Loucy (cell line): ENCODE measurements at regions not wholly inside any gene's neighbourhood (a gene's known extent, or its start where the extent isn't known, plus 50 kb on each side); places are given as distances from the start of the nearest gene placed in this dataset.

Experiments used
- H2AFZ ChIP-seq: fragments of 200-600 bp; sonication (generic); 2 replicates; pipeline ENCODE4 v1.6.0; 2016; ENCODE audit warnings: antibody characterized with exemption, mild to moderate bottlenecking, low read length, moderate library complexity
- H3F3A ChIP-seq: fragments of 200-600 bp; 2 replicates; pipeline ENCODE4 v1.6.0; 2016; ENCODE audit warnings: antibody characterized with exemption, low read depth, mild to moderate bottlenecking
- H3K27me3 ChIP-seq: fragments of 200-600 bp; sonication (generic); 2 replicates; pipeline ENCODE4 v1.6.1; 2014; ENCODE audit warnings: low read length, mild to moderate bottlenecking; ENCODE audit not compliant: insufficient read depth, poor library complexity, severe bottlenecking
- H3K36me3 ChIP-seq: fragments of 200-600 bp; sonication (generic); 2 replicates; pipeline ENCODE4 v1.6.1; 2016; ENCODE audit warnings: low read length; ENCODE audit not compliant: insufficient read depth
- H3K4me1 ChIP-seq: fragments of 200-600 bp; sonication (generic); 2 replicates; pipeline ENCODE4 v1.5.1; 2014; ENCODE audit warnings: low read length, mild to moderate bottlenecking; ENCODE audit not compliant: insufficient read depth, poor library complexity, severe bottlenecking
- H3K4me2 ChIP-seq: fragments of 200-600 bp; sonication (generic); 2 replicates; pipeline ENCODE4 v1.6.0; 2014; ENCODE audit warnings: antibody characterized with exemption, low read length, low read depth, mild to moderate bottlenecking; ENCODE audit not compliant: poor library complexity, severe bottlenecking
- H3K4me3 ChIP-seq: fragments of 200-600 bp; sonication (generic); 2 replicates; pipeline ENCODE4 v1.5.1; 2014; ENCODE audit warnings: low read length, mild to moderate bottlenecking, mixed read lengths; ENCODE audit not compliant: poor library complexity, severe bottlenecking
- H3K79me2 ChIP-seq: fragments of 200-600 bp; sonication (generic); 2 replicates; pipeline ENCODE4 v1.6.1; 2014; ENCODE audit warnings: low read length; ENCODE audit not compliant: insufficient read depth
- H3K9ac ChIP-seq: fragments of 200-600 bp; sonication (generic); 2 replicates; pipeline ENCODE4 v1.6.0; 2014; ENCODE audit warnings: mild to moderate bottlenecking, low read depth, low read length, moderate library complexity; ENCODE audit not compliant: poor library complexity, severe bottlenecking
- H3K9me2 ChIP-seq: fragments of 200-600 bp; sonication (generic); replicated peaks from 2 replicates; pipeline ENCODE4 v1.6.1; 2016; ENCODE audit warnings: low read depth, low read length, mixed read lengths
- H3K9me3 ChIP-seq: fragments of 200-600 bp; sonication (generic); 2 replicates; pipeline ENCODE4 v1.6.1; 2014; ENCODE audit warnings: mild to moderate bottlenecking, antibody characterized with exemption, low read length, low read depth; ENCODE audit not compliant: insufficient read depth
- H4K20me1 ChIP-seq: fragments of 200-600 bp; sonication (generic); 2 replicates; pipeline ENCODE4 v1.6.0; 2014; ENCODE audit warnings: antibody characterized with exemption, low read length, mild to moderate bottlenecking; ENCODE audit not compliant: insufficient read depth, poor library complexity, severe bottlenecking
- EZH2phosphoT487 ChIP-seq: fragments of 200-600 bp; IDR thresholded peaks from 2 replicates; pipeline ENCODE4 v1.6.1; 2018; ENCODE audit warnings: antibody characterized with exemption, mild to moderate bottlenecking, moderate library complexity, borderline replicate concordance
- TF ChIP-seq, protein P1 (sequence below): fragments of 200-600 bp; sonication (generic); conservative IDR thresholded peaks from 2 replicates; pipeline ENCODE4 v1.5.1; 2014; ENCODE audit warnings: mild to moderate bottlenecking, antibody characterized with exemption, low read length

DNA sequence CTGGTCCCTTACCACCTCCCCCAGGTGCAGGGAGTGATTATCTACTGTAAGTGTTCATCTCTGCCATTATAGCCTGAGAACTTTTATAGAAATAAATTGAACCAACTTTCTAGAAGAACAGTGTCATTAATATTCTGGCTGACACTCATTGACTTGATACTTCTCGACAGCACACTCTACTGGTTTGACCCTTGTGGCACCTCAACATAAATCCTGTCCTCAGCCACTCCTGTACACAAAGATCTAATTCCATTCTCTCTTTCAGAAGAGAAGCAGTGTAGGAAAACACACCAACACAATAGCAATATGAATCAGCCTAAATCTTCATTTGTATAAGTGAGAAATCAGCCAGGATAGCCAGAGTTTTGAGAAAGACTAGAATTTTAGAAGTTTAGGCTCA is 417.7 kb downstream of the TAF11L14 start:
- Histone ChIP-seq H3K9ac (no peak overlapping the region), H3K79me2 (no peaks in the 10 kb centered on the region), H3K4me1 (no peaks in the 10 kb centered on the region), H3K27me3 (no peaks in the 10 kb centered on the region), H3K4me2 (no peak overlapping the region), H3K4me3 (no peak overlapping the region), H3F3A (no peaks in the 10 kb centered on the region), H4K20me1 (no peaks in the 10 kb centered on the region), H3K36me3 (no peaks in the 10 kb centered on the region), H3K9me3 (no peaks in the 10 kb centered on the region), H2AFZ (no peak overlapping the region), H3K9me2 (no peaks in the 10 kb centered on the region)
- no peak for TF ChIP-seq EZH2phosphoT487
- TF ChIP-seq, protein P1, sequence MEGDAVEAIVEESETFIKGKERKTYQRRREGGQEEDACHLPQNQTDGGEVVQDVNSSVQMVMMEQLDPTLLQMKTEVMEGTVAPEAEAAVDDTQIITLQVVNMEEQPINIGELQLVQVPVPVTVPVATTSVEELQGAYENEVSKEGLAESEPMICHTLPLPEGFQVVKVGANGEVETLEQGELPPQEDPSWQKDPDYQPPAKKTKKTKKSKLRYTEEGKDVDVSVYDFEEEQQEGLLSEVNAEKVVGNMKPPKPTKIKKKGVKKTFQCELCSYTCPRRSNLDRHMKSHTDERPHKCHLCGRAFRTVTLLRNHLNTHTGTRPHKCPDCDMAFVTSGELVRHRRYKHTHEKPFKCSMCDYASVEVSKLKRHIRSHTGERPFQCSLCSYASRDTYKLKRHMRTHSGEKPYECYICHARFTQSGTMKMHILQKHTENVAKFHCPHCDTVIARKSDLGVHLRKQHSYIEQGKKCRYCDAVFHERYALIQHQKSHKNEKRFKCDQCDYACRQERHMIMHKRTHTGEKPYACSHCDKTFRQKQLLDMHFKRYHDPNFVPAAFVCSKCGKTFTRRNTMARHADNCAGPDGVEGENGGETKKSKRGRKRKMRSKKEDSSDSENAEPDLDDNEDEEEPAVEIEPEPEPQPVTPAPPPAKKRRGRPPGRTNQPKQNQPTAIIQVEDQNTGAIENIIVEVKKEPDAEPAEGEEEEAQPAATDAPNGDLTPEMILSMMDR = no peak

DNA sequence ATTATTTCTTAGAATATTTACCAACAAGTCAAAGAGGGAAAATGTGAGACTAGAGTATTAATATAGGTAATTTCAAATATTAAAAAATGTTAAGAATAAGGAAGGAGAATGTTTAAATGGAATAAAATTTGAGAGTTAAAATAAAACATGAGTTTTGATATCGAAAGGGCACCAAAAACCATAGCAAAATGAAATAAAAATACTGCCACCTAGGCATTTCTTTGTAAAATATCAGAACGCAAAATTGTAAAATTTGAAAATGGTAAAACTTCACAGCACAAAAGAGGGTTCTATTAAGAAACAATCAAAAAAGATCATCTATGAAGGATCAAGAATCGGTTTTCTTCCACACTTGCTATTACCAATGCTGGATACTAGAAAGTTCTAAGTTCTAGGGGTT is 418.3 kb downstream of the TAF11L14 start:
- Histone ChIP-seq H3K79me2 (no peaks in the 10 kb centered on the region), H3K4me3 (no peak overlapping the region), H3K4me1 (no peaks in the 10 kb centered on the region), H3K9me3 (no peaks in the 10 kb centered on the region), H3K4me2 (no peak overlapping the region), H3K9ac (no peak overlapping the region), H3K36me3 (no peaks in the 10 kb centered on the region), H2AFZ (no peak overlapping the region), H4K20me1 (no peaks in the 10 kb centered on the region), H3F3A (no peaks in the 10 kb centered on the region), H3K27me3 (no peaks in the 10 kb centered on the region), H3K9me2 (no peaks in the 10 kb centered on the region)
- TF ChIP-seq EZH2phosphoT487 = no peak
- TF ChIP-seq, protein P1 = no peak

DNA sequence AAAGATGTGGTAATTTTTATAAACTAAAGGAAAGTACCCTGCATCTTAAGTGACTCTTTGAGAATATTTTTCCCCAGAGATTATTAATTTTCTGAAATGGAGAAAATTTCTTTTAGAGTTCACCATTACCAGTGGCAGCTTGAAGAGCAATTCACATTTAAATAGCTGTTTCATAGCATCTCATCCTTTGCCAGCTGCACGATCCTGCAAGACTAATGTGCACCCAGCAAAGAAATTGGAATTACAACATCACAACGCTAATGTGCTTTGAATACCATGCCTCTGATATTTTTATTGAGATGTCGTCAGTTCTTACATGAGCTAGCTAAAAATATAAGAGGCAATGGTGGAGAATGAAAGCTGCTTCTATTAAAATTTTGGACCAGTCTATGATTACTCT is 423.5 kb downstream of the TAF11L14 start:
- no peaks in the 10 kb centered on the region for H3K27me3 ChIP-seq
- no peaks in the 10 kb centered on the region for H3K9me2 ChIP-seq
- no peaks in the 10 kb centered on the region for H3K4me1 ChIP-seq
- H3K9ac ChIP-seq = no peak overlapping the region
- TF ChIP-seq, protein P1 = no peak
- TF ChIP-seq EZH2phosphoT487 = no peak
- no peaks in the 10 kb centered on the region for H3K9me3 ChIP-seq
- no peak overlapping the region for H3K4me3 ChIP-seq
- no peaks in the 10 kb centered on the region for H3F3A ChIP-seq
- no peaks in the 10 kb centered on the region for H3K36me3 ChIP-seq
- H4K20me1 ChIP-seq = no peaks in the 10 kb centered on the region
- H2AFZ ChIP-seq = no peak overlapping the region
- no peak overlapping the region for H3K4me2 ChIP-seq
- no peaks in the 10 kb centered on the region for H3K79me2 ChIP-seq
